Lower leg skin (tissue), 3 donors: ENCODE measurements at regions not wholly inside any gene's neighbourhood (a gene's known extent, or its start where the extent isn't known, plus 50 kb on each side); places are given as distances from the start of the nearest gene placed in this dataset.

Source experiments
- POLR2A ChIP-seq, 2 donors: fragments of 450-650 bp; IDR thresholded peaks; one replicate each; pipeline ENCODE4 v1.6.1; 2016 to 2017; ENCODE audit warnings: antibody characterized with exemption in 2 of 2, mild to moderate bottlenecking in 1 of 2, moderate library complexity in 1 of 2
- TF ChIP-seq, protein P1 (sequence below), 3 donors: fragments of 450-650 bp; IDR thresholded peaks; one replicate each; pipeline ENCODE4 v1.5.1; 2016; ENCODE audit warnings: antibody characterized with exemption in 3 of 3, mild to moderate bottlenecking in 3 of 3, moderate library complexity in 2 of 3

DNA sequence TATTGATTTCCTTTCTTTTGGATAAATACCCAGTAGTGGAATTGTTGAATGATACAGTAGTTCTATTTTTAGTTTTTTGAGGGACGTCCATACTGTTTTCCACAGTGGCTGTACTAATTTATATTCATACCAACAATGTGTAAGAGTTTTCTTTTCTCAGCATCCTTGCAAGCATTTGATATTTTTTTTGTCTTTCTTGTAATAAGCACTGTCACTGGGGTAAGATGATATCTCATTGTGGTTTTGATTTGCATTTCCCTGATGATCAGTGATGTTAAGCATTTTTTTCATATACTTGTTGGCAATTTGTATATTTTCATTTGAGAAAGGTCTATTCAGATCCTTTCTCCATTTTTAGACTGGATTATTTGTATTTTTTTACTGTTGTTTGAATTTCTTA, 308.7 kb downstream of the PTEN start:
- TF ChIP-seq, protein P1, sequence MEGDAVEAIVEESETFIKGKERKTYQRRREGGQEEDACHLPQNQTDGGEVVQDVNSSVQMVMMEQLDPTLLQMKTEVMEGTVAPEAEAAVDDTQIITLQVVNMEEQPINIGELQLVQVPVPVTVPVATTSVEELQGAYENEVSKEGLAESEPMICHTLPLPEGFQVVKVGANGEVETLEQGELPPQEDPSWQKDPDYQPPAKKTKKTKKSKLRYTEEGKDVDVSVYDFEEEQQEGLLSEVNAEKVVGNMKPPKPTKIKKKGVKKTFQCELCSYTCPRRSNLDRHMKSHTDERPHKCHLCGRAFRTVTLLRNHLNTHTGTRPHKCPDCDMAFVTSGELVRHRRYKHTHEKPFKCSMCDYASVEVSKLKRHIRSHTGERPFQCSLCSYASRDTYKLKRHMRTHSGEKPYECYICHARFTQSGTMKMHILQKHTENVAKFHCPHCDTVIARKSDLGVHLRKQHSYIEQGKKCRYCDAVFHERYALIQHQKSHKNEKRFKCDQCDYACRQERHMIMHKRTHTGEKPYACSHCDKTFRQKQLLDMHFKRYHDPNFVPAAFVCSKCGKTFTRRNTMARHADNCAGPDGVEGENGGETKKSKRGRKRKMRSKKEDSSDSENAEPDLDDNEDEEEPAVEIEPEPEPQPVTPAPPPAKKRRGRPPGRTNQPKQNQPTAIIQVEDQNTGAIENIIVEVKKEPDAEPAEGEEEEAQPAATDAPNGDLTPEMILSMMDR (IDR thresholded peaks at IDR 0.05) = no peak
- TF ChIP-seq POLR2A (IDR thresholded peaks at IDR 0.05) = no peak
